ENCODE measurements at regions not wholly inside any gene's neighbourhood (a gene's known extent, or its start where the extent isn't known, plus 50 kb on each side); places are given as distances from the start of the nearest gene placed in this dataset.
"Not testable (repeated sequence)": the region's sequence is repeated elsewhere in the genome, so short reads cannot be mapped to it uniquely, and the experiment has no call there.

DNA sequence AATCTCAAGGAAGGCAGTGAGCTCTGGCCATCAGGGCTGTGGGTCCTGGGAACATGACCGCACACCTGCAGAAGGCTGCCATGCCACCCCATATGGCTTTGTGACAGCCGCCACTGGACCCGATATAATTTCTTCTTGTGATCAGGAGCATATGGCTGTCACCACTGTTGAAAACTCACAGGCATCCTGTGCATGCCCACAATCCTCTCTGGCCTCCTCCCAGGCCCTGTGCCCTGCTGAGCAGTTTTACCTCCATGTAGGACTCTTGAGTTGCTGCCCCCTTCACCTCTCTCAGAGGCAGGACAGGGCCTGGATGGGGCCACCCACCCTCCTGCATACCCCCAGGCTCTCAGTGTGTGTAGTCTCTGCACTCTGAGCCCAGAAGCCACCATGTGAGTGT lies 391.9 kb upstream of the AKR1E2 start:
- DNase-seq: no peak

DNA sequence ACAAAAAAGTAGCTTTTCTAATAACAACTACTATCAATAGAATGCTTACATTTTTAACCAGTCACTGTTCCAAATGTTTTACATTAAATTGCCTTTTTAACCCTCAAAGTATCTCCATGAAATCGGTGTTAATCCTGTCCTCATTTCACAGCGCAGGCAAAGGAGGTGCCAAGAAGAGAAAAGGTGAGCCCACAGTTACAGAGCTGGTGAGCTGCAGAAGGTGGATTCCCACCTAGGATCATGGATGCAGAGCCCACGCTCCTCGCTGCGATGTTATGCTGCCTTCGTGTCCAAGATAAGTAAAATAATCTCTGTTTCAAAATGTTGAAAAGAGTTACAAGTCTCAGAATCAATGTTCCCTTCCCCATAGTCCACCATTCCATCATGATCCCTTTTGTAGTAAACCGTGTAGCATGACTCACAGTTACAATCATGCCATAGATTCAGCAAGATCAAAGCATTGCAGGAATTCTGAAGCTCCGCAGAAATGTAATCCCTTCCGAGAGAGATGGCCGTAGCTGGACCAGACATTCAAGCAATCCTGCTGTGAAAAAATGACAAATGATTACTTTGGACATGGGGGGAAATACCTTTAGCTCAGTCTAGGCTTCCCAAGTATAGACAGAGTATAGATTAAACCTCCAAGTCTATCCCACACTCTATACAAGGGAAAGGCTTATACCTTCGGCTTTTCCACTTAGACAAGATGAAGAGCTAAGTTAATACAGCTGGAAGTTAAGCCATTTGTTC lies 394.7 kb upstream of the AKR1E2 start:
- no peak for DNase-seq

DNA sequence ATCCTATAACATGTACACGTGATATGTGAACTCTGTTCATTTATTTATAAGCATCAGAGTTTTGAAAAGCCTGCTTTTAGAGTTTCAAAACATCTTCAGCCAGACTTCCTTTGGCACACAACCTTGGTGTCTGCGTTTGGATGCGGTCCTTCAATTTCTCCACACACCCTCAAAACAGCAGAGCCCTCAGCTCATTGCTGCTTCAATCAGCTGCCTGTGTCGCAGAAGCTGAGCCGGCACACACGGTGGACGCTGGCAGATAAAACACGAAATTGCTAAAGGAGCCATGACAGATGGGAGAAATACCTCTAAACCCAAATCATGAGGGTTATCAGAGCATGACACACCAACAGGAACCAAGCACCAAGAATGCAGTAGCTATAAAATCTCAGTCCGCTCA lies 396.4 kb upstream of the AKR1E2 start:
- no peak for DNase-seq

DNA sequence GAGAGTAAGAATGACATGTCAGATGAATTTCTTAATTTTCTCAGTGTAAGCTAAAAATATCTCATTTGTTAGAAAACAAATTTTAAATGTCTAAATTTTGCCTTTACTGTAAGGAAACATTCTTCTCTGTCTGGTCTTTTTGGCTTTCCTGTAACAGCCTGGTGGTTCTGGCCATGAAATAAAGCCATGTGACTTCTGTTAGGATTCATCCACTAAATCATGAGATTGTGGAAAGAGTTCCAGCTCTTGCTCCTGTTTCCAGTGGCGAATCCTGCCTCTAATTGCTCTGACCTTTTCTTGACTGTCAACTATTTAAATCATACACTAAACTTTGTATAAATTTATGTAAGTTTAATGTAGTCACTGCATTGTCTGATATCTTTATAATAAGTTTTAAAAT lies 398.5 kb upstream of the AKR1E2 start:
- no peak for DNase-seq

DNA sequence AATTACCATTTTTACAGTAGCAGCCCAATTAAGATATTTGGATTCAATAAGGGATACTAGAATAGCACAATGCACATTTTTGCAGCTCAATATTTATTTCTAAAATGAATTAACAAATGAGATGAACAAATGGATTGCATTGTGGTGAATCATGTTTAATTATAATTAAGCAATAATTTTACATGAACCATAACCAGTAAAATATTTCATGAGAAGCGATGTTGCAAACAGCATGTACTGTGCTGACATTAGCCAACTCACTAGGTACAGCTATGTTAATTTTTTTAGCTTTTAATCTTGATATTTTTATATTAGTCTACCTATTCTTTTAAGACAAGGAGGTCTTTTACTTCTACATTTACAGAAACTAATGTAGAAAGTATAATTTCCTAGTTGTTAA lies 399.1 kb upstream of the AKR1E2 start:
- DNase-seq: no peak

DNA sequence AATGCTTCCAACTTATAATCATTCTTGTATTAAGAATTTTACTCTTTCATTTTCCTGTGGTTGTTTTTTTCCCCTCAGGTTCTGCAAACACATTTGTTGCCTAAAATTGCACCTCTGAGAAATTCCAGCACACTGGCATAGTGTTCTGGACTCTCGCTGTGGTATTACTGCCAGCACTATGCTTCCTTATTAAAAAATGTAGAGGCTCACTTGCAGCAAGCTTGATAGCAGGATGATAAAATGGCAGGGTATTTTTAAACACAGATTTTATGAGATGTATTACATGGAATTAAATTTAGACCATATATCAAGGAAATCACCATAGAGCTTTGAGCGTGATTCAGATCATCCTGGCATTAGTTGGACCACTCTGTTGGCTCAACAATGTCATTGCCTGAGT lies 416.7 kb upstream of the AKR1E2 start:
- DNase-seq: no peak

DNA sequence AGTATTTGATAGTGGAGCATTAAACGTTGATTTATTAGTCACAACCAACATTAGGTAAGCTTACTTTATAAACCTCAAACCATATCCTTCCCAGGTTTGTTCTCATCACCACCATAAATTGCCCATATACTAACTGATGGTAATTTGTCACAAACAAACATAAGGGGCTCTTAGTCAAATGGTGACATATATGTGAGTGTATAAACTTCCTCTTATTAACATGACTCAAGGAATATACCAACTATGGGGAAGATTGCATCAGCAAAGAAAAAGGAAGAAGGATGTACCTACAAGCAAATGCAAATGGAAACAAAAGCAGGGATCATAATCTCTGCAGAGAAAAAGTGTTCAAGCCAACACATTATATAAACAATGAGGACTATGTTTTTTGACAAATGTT lies 418.2 kb upstream of the AKR1E2 start:
- no peak for DNase-seq

DNA sequence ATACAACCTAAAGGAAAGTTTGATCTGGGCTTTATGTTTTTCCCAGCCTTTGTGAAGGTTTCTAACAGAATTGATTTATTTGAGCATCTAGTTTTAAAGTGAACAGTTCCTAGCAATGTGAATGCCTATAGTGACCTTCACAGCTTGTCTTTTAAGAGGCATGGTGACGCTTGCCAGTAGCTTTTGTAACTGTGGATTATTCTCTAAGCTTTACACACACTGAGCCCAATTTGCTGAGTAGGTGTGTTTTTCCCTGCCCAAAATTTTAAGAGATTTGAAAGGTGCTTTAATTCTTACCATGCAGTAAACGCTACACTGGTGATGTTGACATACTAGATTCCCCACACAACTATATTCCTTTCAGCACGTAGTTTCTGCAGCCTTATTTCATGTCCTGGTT lies 420.2 kb upstream of the AKR1E2 start:
- no peak for DNase-seq

DNA sequence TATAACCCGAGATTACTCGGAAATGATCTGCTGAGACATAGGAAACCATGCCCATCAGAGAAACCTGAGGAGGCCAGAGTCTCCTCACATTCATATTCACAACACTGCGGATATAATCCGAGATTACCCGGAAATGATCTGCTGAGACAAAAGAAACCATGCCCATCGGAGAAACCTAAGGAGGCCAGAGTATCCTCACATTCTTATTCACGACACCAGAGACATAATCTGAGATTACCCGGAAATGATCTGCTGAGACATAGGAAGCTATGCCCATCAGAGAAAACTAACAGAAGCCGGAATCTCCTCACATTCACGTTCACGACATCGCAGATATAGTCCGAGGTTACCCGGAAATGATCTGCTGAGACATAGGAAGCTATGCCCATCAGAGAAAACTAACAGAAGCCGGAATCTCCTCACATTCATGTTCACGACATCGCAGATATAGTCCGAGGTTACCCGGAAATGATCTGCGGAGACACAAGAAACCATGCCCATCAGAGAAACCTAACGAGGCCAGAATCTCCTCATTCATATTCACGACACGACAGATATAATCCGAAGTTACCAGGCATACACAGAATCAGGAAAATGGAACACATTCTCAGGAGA lies 422.3 kb upstream of the AKR1E2 start:
- DNase-seq: no peak

DNA sequence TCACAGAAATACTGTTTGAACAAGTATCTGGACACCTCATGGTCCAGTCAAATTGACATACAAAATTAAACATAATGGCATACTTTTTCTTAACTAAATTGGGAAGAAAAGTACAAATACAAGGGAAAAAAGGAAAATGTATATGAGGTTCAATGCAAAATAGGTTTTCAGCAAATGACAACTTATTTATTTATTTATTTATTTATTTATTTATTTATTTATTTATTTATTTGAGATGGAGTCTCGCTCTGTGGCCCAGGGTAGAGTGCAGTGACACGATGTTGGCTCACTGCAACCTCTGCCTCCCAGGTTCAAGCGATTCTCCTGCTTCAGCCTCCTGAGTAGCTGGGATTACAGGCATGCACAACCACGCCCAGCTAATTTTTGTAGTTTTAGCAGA lies 424.9 kb upstream of the AKR1E2 start:
- not testable (repeated sequence) for DNase-seq

DNA sequence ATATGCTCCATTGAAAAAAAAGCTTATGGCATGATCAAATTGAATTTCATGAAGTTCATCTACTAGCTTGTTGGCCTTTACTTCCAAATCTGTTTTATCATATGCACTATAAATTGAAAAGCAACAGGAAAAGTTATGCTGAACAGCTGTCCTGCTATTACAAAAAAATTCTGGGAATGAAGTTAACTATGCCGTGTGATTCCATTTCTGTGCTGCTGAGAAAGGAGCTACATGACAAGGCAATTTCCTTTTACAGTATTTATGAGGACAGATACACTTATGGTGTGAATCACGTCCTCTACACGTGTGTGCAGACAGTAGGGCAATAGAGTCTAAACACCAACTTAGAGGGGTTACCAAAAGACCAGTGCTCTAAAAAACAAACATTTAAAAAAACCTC lies 426.5 kb upstream of the AKR1E2 start:
- no peak for DNase-seq

DNA sequence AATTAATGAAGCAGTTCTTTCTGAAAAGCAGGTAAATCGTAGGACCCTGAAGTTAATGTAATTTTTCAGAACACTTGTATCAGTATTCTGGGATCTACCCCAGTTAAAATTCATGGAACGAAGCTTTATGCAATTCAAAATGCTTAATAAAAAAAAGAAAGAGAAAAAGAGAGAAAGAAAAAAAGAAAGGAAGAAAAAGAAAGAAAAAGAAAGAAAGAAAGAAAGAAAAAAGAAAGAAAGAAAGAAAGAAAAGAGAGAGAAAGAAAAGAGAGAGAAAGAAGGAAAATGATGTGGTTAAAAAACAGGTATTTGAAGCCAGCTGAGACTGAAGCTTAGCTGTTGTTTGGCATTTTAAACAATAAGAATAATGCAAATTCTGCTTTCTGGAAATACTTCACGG lies 427.4 kb upstream of the AKR1E2 start:
- no peak for DNase-seq

DNA sequence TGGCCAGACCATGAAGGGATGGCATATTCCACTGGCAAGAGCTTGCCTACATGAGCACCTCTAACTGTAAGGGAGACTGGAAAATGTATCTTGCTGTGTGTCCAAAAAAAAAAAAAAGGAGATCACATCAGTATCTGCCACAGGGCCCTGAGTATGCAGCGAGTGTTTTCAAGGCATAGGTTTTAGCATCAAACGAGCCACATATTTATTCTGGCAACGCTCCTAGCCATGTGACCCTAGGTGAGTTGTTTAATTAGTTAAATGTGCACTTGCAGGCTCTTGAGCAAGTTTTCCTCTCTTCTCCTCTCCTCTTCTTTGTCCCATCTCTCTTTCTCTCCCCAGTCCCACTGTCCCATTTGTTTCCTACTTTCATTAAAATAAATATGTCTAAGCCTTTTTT lies 428.7 kb upstream of the AKR1E2 start:
- DNase-seq: no peak

DNA sequence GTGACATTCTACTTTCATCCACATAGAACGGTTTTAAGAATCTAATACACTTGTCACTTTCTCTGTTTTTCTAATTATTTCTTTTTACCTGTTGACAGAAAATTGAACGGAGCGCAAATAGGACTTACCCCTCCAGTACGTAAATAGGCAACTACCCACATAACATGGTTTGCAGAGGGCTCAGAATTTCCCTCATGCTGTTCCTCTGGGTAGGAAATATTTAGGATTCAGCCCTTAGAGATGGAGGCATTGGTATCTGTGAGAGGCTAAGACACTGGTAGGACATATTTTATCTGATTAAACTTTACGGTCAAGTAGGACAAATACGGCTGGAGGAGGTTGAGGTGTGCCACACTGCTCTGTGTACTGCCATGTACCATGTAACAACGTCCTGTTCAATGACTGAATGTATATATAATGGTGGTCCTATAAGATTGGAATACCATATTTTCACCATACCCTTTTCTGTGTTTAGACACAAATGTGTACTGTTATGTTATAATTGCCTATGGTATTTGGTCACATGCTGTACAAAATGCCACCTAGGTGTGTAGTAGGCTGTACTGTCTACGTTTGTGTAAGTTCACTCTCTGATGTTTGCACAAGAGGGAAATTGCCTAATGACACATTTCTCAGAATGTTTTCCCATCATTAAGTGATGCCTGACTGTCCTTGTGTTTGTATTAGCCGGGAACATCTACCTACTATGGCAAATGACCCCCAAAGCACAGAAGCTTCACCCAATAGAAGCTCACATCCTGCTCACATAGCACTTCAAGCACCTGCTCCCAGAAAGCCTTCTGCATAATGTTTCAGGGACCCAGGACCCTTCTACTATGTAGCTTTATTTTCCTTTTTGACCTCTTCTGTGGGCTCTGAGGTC lies 429.4 kb upstream of the AKR1E2 start:
- no peak for DNase-seq

DNA sequence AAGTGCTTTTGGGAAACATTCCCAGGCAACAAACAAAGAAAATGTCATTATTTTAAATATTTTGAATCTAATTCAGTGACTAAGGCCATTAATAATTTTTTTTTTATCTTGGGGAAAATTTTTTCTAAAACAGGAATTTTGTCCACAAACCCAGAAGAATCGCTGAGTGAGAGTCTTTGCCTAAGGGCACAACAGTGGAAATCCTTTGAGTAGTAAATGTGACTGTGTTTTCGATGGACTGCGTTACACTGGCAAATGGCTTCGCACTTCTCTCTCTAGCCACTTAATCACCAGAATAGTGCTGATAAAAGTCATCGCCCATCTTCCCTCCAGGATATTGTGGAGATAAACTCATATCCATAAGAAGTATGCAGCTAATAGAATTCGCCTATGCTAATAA lies 430.3 kb upstream of the AKR1E2 start:
- DNase-seq: no peak

DNA sequence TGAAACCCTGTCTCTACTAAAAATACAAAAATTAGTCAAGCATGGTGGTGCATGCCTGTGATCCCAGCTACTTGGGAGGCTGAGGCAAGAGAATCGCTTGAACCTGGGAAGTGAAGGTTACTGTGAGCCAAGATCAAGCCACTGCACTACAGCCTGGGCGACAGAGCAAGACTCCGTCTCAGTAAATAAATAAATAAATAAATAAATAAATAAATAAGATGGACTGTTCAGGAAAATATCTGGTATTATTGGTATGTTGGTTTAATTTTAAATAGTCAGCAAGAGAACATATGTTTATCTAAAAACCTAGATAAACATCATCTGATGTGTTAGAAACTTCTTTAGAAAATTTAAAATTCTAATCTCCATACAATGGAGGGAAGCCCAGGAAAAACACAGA lies 431.6 kb upstream of the AKR1E2 start:
- DNase-seq: not testable (repeated sequence)

DNA sequence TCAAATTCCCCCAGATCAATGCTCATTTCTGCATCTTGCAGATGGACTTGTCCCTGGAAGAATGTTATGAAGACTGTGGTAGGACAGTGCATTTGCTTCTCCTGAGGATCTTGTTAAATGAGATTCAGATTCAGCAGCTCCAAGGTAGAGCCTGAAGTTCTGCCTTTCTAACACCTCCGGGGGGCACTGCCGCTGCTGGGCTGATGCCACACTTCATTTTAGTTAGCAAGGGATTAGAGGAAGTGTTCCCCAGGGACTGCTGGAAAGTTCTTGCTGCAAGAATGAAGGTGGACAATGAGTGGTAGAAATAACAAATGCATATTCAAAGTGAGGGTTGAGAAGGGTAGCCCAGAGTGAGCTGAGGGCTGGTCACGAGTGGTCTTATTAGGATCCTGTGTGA lies 434.3 kb upstream of the AKR1E2 start:
- DNase-seq: no peak

DNA sequence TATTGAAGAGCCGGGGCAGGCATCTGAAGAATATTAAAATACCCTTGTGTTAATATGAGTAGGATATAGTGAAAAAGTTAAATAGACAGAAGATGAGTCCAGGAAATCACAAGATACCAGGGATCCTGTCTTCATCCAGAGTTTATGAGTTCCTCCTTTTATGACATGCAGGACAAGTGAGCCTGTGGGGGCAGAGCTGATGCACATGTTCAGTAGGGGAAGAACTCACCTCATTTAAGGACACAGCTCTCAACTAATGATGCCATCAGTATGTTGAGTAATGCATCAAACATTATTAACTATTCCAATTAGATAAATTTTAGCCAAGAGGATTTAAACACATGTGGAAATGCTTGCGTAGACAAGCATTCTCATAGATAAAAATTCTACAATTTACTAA lies 435.8 kb upstream of the AKR1E2 start:
- no peak for DNase-seq

DNA sequence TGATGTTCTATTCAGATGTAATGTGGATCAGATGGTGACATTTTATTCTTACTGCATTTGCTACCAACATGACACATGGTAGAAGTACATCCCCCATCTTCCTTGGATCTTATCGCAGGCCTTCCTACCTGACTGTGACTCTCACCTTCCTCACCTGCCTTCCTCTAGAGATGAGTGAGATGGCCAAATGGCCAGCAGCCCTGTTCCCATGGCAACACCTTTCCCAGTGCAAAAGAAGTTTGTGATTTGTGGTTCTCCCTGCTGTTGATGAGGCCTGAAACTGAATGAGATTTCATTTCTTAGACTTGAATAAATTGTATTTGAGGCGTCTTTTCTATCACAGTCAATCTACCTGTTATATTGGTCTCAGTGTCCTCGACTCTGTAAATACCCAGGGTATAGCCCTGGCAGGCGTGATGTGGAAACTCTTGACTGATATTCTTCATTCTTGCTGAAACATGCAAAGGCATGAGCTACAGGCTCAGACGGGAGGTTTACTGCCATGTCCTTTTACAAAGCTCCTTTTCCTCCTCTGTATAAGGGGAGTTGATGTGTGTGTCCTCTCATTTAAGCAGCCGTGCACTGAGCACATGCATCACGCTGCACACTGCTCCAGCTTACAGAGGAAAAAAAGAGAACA lies 440.7 kb upstream of the AKR1E2 start:
- DNase-seq: no peak

DNA sequence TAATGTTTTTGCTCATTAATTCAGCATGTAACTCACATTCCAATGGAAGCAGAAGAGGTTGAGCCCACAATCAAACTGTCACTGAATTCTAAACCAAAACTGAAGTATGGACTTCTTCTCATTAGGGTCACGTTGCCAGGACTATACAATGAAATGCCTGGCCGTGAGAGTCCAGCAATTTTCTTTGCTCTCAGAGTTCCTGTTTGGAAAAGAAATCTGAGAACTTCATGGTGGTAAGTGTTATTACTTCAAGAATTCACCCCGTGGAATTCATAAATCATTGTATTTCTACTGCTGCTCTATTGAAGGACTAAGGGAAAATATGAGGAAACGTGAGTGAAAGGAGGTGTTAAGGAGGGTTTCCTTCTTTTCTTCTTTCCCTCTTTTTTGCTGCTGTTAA lies 441.8 kb upstream of the AKR1E2 start:
- DNase-seq: no peak

DNA sequence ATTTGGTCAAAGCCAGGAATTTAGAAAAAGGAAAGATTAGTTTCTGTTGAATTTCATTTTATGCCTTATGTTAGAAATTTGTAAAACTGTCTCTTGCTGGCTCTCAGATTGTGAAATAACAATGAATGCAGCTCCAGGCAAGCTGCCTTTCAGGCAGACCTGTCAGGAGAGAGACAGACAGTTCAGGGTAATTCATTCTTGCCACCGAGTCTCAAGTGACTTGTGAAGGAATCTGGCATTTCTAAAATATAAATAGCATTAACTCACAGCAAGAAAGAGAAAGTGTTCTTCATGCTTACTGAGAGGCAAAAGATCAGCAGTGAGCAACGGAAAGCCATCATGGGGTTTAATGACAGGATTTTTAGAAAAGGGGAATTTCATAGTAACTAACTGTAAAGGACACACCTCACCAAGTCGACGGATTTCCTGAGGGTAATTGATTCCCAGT lies 442.3 kb upstream of the AKR1E2 start:
- DNase-seq: no peak

DNA sequence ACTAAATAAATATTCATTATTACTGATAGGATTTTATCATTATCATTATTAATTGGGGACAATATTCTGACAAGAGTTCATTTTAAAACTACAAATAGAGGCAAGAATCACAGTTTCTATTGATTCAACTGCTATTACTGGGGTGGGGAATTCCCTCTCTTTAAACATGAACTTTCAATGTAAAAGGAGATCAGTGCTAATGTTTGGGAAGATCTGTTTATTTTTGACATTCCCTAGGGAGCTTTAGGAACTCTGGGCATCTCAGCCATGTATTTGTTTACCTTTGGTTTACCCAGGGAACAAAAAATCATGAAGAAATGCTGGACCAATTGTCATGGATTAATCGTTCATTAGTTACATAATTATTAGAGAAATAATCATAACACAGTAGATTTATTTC lies 443.2 kb upstream of the AKR1E2 start:
- DNase-seq: no peak

DNA sequence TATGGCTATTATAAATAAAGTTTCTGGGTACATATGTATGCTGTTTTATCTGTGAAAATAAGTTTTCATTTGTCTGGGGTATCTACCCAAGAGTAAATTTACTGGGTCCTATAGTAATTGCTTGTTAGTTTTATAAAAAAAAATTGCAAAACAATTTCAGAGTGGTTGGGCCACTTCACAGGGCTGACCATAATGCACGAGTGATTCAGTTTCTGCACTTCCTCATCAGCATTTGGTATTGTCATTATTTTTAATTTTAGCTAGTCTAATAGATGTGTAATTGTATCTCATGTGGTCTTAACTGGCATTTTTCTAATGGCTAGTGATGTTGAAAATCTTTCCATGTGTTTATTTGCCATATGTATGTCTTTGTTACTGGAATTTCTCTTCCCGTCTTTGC lies 452.4 kb upstream of the AKR1E2 start:
- DNase-seq: no peak

DNA sequence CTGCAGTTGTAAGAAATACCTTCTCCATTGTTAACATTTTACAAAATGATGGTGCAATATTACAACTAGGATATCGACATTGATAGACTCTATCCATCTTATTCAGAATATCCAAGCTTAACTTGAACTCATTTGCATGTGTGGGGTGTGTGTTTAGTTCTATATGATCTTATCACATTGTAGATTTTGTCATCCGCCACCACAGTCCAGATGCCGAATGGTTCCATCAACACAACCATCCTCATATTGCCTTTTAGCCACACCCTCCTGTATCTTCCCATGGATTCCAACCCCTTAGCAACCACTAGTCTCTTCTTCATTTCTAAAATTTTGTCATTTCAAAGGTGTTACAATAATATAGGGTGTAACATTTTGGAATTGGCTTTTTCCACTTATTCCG lies 452.9 kb upstream of the AKR1E2 start:
- no peak for DNase-seq

Data from NCI-H187 (cell line).